ENCODE measurements at regions not wholly inside any gene's neighbourhood (a gene's known extent, or its start where the extent isn't known, plus 50 kb on each side); places are given as distances from the start of the nearest gene placed in this dataset.

- no peak for TF ChIP-seq DMTF1 (CRISPR knock-in tag; IDR thresholded peaks at IDR 0.05)
- TF ChIP-seq HCFC1 (IDR thresholded peaks at IDR 0.05; ENCODE audit: low read depth, low read length): no peak
- no peak for TF ChIP-seq CHD4 (IDR thresholded peaks at IDR 0.05; ENCODE audit: borderline replicate concordance, low read length)
These were observed 542.2 kb upstream of the TBL1XR1 start (continued) for GRCh38 chr3:177739461-177739860.

- H3K27me3 ChIP-seq (ENCODE audit: control insufficient read depth in 1 of 2, insufficient read depth in 2 of 2, low read length in 2 of 2): no peaks in the 10 kb centered on the region
- no peaks in the 10 kb centered on the region for H3K36me3 ChIP-seq (replicated peaks in 1 of 2; ENCODE audit: control insufficient read depth in 1 of 2, insufficient read depth in 2 of 2, low read length in 2 of 2)
- no peak overlapping the region for H3K4me3 ChIP-seq (replicated peaks in 1 of 3; ENCODE audit: insufficient read depth in 1 of 3, low read depth in 2 of 3, low read length in 3 of 3)
- H3K9me3 ChIP-seq (ENCODE audit: low read length): no peaks in the 10 kb centered on the region
- no peak for FAIRE-seq
- ATAC-seq: no peak
- H3K79me2 ChIP-seq (ENCODE audit: insufficient read depth, low read length): no peaks in the 10 kb centered on the region
- no peaks in the 10 kb centered on the region for H3K4me1 ChIP-seq (ENCODE audit: insufficient read depth, low read length)
- CTCF ChIA-PET (ENCODE audit: low intra/inter-chr PET ratio, low total read pairs): no interaction called here
- POLR2A ChIA-PET: no interaction called here
- no peak for TF ChIP-seq PTBP1 (IDR thresholded peaks at IDR 0.05; ENCODE audit: low read depth, low read length, poor library complexity, severe bottlenecking)
- no peak for TF ChIP-seq ZNF24 (IDR thresholded peaks at IDR 0.05)
- TF ChIP-seq PRDM15 (CRISPR knock-in tag; IDR thresholded peaks at IDR 0.05): no peak
- no peak for TF ChIP-seq SPEN (CRISPR knock-in tag; IDR thresholded peaks at IDR 0.05; ENCODE audit: low read depth)
- TF ChIP-seq ZNF567 (CRISPR knock-in tag; IDR thresholded peaks at IDR 0.05; ENCODE audit: borderline replicate concordance): no peak
- no peak for TF ChIP-seq ZGPAT (CRISPR knock-in tag; IDR thresholded peaks at IDR 0.05)
- TF ChIP-seq ZNF275 (CRISPR knock-in tag; IDR thresholded peaks at IDR 0.05; ENCODE audit: borderline replicate concordance): no peak
- no peak for TF ChIP-seq ZNF160 (CRISPR knock-in tag; IDR thresholded peaks at IDR 0.05)
- no TSS peak for BruUV-seq (replicated peaks)
- H4K20me1 ChIP-seq (ENCODE audit: insufficient read depth, low read length): no peaks in the 10 kb centered on the region
- no peak overlapping the region for H3K27ac ChIP-seq (ENCODE audit: extremely low read length, insufficient read depth, low read length)
- 31% methylated on average over 3 of the region's 3 CpGs for WGBS (ENCODE audit: low lambda C conversion rate)
- intact Hi-C loops (cut with micrococcal nuclease; ENCODE audit: unreplicated experiment): no loop called here
- in situ Hi-C loops (cut with HindIII; ENCODE audit: extremely low pct_ligation_motif_present, low pct_unique_long_range_greater_than_20kb): no loop called here
- H2AFZ ChIP-seq (ENCODE audit: low read length): no peak overlapping the region
- H3K9ac ChIP-seq (ENCODE audit: insufficient read depth, low read depth, low read length): no peak overlapping the region
- DNase-seq (ENCODE audit: low spot score): no peak
- H3K4me2 ChIP-seq (ENCODE audit: low read depth, low read length): no peak overlapping the region
These were observed 543.0 kb upstream of the TBL1XR1 start for GRCh38 chr3:177740254-177740653.
